ENCODE measurements at regions not wholly inside any gene's neighbourhood (a gene's known extent, or its start where the extent isn't known, plus 50 kb on each side); places are given as distances from the start of the nearest gene placed in this dataset.
"Not testable (repeated sequence)": the region's sequence is repeated elsewhere in the genome, so short reads cannot be mapped to it uniquely, and the experiment has no call there.

GRCh38 chr2:126227250-126227649, 428.7 kb upstream of the GYPC start:
- DNase-seq = no peak

- no peak for DNase-seq
These were observed 427.4 kb upstream of the GYPC start for GRCh38 chr2:126228531-126228930.

DNA sequence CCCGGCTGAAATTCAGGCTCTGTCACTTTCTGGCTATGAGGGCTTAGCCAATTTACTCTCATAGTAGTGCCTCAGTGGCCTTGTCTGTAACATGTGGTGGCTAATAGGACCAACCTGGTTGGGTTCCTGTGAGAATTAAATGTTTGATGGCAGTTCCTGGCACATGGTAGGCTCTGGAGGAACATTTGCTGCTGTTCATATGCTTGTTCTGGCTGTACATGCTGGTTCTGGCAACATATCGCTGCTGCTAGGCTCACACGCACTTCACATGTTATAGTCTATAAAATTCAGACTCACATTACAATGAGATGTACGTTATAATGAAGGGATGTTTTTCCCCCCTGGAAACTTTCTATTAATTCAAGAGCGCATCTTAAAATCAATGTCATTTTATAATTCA, 417.7 kb upstream of the GYPC start:
- DNase-seq = no peak

DNA sequence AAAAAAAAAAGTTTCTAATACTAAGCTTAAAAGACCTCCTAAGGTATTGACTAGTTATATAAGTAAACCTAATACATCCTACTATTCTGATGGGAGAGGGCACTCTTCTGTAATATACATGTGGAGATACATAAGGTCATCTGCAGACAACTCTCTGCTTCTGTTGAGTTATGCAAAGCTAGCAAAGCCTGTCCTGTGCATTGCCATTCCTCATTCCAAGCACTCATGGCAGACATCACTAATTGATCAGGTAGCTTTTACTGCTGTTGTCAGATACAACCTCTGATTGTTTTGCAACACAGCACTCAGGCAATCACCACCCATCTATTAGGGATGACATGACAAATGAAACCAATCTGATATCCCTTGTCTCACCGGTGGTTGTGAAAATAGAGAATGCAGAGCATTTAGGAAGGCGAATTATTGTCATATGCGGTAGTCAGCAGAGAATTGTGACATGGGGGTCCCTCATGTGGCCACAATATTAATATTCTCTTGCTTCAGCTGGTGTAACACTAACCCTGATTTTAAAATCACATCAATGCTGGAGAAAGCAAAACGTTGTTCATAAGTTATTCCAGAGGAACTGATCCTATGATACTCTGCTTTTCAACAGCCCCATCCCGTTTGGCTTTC, 416.5 kb upstream of the GYPC start:
- no peak for DNase-seq

DNA sequence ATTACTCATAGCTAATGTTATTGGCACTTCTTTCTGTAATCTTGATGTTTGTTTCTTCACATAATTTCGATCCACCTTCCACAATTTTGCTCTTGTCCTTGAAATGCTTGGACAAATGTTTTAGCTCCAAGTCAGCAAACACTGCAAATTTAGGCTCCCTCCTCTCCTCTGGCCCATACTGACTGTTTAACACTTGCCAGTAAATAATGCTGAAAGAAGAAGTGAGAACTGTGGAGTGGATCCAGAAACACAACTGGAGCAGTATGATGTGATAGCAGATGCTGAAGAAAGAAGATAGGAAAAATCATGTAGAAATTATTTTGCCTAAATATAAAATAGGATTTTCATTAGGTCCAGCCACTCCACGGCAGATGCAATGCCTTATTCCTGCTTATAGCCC, 415.0 kb upstream of the GYPC start:
- no peak for DNase-seq

- DNase-seq = no peak
These were observed 414.5 kb upstream of the GYPC start for GRCh38 chr2:126241411-126241810.

- peak; percentile 16 for DNase-seq
These were observed 411.0 kb upstream of the GYPC start for GRCh38 chr2:126244937-126245336.

DNA sequence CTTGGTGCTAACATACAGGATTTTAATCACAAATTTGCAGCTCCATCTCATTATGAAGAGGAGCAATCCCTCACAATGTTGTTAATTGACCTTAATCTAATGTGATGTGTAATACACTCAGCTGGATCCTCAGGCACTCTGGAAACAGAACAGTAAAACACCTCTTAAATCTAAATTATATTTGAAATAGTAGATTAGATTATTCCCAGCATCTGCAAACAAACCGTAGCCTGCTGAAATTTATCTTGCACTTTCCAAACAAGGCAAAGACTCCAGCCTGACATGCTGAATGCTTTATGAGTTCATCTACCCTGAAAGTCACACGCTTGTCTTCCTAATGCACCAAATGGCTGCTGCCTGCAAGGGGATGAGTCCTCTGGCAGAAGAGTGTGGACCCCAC, 402.3 kb upstream of the GYPC start:
- DNase-seq = no peak

GRCh38 chr2:126264625-126265024, 391.3 kb upstream of the GYPC start:
- no peak for DNase-seq

DNA sequence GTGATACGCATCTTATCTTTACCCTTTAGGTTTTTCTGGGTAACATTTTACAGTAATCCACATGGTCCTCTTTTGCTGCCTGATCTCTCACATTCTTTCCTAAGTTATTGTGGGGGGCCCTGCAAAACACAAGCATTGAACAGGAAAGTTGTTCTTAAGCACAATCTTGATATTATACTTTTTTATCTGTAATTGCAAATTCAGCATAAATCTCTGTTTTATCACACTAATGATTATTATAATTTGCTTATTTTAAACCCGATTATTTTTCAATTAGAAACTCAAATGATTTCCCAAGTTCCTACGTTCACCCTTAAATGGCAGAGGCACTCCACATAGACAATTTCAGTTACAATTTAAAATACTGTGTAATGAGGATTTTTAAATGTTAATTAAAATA, 386.0 kb upstream of the GYPC start:
- no peak for DNase-seq

DNA sequence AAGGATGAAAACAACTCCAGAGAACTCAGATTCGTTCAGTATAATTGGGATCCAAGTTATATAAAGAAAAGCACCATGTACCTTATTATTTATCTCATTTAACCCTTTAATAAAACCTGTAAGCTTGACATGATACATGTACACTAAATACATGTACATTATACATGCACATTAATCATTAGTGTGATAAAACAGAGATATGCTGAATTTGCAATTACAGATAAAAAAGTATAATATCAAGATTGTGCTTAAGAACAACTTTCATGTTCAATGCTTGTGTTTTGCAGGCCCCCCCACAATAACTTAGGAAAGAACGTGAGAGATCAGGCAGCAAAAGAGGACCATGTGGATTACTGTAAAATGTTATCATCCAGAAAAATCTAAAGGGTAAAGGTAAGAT, 385.4 kb upstream of the GYPC start:
- DNase-seq = no peak

DNA sequence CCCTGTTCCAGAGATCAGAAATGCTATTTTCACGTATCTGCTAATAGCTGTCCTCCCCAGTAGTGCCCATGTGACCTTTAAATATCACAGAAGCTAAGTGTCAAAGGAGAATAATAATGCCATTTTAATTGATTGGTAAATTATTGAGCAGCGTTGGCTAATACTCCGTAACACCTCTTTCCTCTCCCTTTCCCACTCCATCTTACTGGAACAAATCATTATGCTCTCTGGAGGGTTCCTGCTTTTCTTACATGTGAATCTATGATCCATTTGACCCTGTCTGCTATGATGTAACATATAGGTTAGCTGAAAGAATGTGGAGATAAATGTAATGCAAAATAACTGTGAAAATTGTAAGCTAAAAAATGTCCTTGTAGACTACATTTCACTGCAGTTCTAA, 383.6 kb upstream of the GYPC start:
- DNase-seq = no peak

DNA sequence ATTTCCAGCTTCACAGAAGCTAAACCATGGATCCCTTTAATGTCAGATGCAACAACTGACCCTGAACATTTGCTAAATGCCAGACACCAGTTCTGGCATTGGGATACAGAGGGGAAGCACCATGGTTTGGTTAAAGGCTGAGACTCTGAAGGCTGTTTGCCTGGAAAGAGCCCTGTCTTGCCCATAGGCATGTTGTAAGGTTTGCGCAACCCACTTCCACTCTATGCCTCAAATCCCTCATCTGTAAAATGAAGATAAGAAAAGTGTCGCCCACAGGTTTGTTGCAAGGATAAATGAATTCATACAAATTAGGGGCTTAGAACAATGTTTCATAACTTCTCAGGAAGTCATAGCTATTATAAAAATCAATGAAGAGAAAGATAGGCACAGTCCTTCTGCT, 380.9 kb upstream of the GYPC start:
- no peak for DNase-seq

DNA sequence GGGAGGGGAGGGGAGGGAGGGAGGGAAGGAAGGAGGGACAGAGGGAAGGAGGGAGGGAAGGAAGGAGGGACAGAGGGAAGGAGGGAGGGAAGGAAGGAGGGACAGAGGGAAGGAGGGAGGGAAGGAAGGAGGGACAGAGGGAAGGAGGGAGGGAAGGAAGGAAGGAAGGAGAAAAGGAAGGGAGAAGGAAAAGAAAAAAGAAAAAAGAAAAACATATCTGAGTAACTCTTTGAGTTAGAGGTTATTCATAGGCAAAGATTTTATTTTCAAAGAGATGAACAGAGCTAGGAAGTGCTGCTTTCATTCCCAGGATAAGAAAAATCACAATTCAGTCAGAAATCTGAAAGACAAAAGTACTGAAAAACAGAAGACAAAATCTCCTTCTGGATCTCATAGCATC, 379.7 kb upstream of the GYPC start:
- DNase-seq = not testable (repeated sequence)

GRCh38 chr2:126288362-126288761, 367.6 kb upstream of the GYPC start:
- no peak for DNase-seq

GRCh38 chr2:126293962-126294361, 362.0 kb upstream of the GYPC start:
- DNase-seq = not testable (repeated sequence)

- DNase-seq = no peak
These were observed 356.4 kb upstream of the GYPC start for GRCh38 chr2:126299469-126299976.

DNA sequence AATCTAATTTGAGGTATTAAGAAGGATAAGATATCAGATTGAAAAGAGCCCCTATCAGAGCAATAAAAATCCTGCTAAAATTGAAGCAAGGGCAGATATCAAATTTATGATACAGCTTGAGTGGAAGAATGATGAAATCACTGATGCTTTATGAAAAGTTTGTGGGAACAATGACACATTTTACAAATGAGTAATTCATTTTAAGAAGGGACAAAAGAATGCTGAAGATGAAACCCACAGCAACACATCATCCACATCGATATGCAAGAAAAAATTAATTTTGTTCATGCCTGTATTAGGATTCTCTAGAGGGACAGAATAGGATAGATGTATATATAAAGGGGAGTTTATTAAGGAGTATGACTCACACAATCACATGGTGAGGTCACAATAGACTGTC, 355.6 kb upstream of the GYPC start:
- DNase-seq = no peak

GRCh38 chr2:126302043-126302442, 353.9 kb upstream of the GYPC start:
- DNase-seq = no peak

DNA sequence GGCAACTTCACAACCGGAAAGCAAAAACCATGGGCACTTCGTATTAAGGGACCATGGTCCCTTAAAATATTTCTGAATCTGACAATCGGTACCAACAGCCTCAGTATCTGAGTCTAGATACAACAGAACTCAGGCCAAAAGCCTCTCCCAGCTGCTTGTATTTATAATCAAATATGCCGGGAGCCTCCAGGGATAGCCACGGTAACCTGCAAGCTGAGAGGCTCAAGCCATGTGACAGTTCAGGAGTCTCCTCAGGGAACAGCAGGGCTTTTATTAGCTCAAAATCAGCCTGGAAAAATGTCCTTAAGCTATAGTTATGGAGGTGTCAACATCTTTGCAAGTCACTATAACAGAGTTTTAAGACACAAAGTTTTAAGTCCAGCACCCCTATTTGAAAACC, 352.8 kb upstream of the GYPC start:
- DNase-seq = no peak

- DNase-seq = no peak
These were observed 351.8 kb upstream of the GYPC start for GRCh38 chr2:126304154-126304553.

- no peak for DNase-seq
These were observed 349.4 kb upstream of the GYPC start for GRCh38 chr2:126306539-126306938.

DNA sequence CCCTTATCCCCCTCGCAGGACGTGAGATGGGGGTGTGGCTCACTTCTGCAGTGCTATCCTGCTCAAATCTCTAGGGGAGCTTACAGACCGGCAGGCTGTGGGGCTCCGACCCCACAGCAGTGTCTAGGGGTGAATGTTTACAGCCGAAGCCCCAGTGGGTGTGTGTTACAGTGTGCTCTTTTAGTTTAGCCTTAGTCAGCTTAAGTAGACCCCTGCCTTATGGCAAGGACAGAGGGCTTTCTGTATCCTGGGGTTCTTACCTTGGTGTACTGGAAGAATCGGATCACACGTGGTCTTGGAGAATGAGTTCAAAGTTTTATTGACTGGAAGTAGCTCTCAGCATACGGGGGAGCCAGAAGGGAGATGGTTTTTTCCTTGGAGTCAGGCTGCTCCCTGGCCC, 348.2 kb upstream of the GYPC start:
- DNase-seq = no peak

- DNase-seq = no peak
These were observed 346.8 kb upstream of the GYPC start for GRCh38 chr2:126309185-126309584.

GRCh38 chr2:126312579-126312978, 343.4 kb upstream of the GYPC start:
- no peak for DNase-seq

Data from renal pelvis (tissue), 1 donor.